RPMI7951 (cell line): ENCODE measurements at regions not wholly inside any gene's neighbourhood (a gene's known extent, or its start where the extent isn't known, plus 50 kb on each side); places are given as distances from the start of the nearest gene placed in this dataset.
"Not testable (repeated sequence)": the region's sequence is repeated elsewhere in the genome, so short reads cannot be mapped to it uniquely, and the experiment has no call there.

Experiments used
- DNase-seq: peaks from one replicate; pipeline ENCODE4 v3.0.0-alpha.2; 2012; ENCODE audit warnings: low read depth

DNA sequence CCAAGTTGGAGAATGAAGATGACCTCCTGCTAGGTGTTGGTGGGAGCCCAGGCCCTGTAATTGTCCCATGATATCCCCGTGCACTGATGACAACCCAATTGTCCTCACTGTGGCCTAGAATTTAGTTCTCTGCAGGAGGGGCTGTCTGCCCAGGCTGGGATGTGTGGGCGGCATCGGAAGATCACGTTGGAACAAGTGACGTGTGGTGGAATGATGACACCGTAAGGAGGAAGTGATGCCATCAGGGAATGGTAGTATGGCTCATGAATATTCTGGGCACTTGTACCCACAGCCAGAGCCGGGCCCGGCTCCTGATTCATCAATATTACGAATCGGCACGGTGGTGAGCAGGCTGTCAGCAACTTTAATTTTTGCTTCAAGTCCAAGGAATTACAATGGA lies 111.6 kb downstream of the MIAT start:
- DNase-seq = no peak

DNA sequence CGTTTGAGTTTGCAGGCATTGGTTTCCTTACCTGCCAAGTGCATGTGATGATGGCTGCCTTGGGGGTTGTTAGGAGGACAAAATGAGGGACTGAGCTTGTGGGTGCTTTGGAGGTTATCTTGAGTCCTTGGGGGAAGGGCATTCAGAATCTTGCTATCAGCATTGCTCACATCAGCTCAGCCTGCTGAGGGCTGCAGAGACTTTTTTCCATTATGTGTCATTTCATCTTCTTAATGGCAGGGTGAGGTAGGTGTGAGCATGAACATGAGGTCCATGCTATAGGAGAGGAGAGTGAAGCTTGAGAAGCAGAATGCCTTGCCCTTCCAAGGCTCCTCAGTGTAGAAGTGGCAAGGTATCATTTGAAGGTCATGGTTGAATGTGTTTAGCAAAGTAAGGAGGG lies 112.3 kb downstream of the MIAT start:
- no peak for DNase-seq

DNA sequence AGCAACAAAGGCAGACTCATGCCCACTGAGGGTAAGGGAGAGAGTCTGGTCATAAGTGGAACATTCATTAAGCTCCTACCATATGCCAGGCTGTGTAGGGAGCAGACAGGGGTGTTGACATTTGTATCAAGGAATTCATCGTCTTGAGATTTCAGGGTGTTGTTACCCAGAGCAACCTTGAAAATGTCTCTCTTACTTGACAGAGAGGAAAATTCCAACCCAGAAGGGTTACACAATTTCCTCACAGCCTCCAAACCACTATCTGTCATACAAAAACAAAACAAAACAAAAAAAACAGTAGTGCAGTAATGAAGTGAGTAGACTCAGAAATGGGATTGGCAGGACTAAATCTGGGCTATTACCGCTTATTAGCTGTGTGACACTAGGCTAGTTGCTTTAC lies 113.2 kb downstream of the MIAT start:
- DNase-seq = peak; percentile 42

DNA sequence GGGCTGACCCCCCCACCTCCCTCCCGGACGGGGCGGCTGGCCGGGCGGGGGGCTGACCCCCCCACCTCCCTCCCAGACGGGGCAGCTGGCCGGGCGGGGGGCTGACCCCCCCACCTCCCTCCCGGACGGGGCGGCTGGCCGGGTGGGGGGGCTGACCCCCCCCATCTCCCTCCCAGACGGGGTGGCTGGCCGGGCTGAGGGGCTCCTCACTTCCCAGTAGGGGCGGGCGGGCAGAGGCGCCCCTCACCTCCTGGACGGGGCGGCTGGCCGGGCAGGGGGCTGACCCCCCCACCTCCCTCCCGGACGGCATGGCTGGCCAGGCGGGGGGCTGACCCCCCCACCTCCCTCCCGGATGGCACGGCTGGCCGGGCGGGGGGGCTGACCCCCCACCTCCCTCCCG lies 115.7 kb downstream of the MIAT start:
- DNase-seq = not testable (repeated sequence)

DNA sequence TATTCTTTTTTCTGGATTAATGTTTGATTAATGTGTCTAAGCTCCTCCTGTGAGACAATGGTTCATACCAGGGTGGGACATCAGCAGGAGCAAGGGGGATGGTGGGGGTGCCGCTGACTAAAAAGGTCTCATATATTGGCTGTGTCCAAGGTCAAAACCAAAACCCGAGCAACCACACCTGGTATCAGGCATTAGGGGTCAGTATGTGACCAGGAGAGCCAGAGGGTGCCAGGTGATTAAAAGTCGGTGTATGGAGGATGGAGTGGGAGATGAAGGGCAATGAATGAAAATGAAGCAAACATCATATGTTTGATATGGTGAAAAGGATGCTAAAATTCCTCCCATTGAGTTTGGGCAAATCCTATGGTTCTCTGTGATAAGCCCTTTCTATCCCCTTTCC lies 118.0 kb downstream of the MIAT start:
- DNase-seq = no peak

DNA sequence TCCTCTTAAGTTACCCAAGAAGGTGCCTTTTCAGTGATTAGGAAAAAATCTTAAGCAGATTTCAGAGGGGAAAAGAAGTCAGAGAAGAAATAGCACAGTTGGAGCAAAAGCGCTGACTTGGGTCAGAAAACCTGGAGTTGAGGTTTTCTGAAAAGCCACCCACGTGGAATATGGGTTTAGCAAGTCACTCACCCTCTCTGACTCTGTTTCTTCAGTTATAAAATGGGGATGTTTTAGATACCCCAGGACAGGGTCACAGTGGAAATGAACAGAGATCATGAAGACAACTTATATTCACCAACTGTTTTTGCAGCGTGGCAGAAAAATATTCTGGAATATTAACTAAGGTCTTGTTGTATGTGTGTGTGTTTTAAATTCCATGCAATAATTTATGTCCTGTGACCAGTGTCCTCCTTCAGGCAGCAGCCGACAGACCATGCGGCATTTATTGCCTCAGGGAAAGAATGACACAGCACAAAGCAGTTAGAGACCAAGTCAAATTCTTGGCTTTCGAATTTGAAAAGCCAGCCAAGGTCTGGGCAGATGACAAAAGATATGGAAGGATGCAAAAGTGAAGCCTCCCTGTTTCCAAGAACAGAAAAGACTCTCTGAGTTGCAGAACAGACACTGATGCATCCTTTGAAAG lies 119.9 kb downstream of the MIAT start:
- DNase-seq = peak; percentile 83

DNA sequence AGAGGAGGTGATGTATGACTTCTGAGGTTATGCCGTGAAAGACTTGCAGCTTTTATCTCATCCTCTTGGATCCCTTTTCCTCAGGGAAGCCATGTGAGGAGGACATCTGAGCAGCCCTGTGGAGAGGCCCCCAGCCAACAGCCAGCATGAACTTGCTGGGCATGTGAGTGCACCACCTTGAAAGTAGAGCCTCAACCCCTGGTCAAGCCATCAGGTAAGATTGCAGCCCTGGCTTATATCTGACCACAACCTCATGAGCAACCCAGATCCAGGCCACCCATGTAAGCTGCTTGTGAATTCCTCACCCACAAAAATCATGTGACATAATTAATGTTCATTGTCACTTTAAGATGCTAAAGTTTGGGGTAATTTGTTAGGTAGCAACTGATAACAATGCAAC lies 121.0 kb downstream of the MIAT start:
- DNase-seq = no peak

DNA sequence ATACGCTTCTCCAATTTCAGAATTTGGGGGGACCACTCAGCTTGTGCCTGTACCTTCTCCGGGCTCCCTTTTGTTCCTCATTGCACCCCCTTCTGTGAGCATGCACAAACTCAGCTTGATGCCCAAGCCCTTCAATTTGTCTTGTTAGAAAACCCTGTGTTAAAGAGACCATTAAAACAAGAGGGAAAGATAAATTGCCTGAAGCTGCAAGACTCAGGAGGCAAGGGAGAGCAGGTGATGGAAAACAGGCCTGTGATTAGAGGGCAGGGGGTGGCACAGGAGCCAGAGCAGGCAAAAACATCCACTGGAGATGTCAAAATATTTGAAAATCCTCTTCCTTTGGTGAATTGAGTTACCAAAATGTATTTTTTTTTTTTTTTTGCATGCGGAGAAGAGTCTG lies 121.7 kb downstream of the MIAT start:
- DNase-seq = no peak

DNA sequence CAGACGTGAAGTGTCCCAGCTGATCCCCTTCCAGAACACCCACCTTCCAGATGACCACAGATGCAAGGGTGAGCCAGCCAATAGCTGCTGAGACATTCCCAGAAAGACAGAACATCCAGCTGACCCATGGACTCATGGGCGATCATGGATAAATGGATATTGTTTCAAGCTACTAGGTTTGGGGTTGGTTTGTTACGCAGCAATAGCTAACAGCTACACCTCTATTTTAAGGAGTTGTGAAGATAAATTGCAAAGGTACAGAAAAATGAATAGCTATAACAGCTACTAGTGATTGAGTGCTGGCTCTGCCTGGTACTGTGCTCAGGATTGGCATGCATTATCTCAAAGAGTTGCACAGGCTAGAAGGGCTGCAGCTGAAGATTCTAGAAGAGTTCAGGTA lies 122.5 kb downstream of the MIAT start:
- DNase-seq = no peak

DNA sequence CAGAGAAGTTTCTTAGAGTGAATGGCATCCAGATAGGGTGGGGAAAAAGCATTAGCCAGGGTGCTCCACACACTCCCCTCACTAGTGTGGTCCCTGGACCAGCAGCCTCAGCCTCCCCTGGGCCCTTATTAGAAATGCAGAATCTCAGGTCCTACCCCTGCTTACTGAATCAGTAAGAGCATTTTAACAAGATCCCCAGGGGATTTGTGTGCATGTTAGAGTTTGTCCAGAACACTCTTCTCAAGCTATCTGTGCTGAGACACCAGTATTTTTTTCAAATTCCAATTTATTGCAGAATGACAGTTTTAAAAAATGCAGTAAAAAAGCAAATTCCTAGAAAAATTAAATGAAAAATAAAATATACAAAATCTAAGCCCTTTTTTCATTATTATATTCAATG lies 123.1 kb downstream of the MIAT start:
- no peak for DNase-seq

DNA sequence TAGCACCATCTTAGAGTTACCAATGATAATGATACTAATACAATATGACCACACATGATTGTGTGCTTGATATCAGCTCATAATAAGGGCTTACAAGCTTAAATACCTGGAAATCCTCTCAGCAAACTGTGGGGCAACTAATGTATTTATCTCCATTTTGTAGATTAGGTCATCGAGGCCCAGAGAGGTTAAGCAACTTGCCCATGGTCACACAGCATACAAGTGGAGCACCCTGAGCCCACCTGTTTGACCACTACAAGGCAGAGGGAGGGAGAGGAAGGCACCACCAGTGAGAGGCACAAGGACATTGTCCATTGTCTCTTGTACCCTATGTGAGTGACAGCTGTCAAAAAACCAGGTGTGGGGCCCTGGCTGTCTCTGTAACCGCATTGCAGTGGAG lies 123.7 kb downstream of the MIAT start:
- no peak for DNase-seq

DNA sequence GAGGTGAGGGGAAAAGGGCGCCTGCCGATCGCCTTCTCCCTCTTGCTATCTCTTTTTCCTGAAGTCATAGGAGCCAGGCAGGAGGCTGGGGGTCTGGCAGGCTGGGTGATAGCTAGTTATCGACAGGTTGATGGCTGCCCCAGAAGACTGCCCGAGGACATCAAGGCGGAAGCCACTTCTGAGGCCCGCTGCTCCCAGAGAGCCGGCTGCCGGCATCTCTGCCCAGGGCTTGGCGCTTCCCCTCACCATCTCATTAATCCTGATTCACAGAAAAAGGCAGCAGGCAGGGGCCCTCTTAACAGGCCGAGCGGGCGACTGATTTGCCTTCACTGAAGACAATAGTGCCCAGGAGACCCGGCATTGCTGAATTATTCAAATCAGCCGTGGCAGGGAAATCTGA lies 124.2 kb downstream of the MIAT start:
- no peak for DNase-seq

DNA sequence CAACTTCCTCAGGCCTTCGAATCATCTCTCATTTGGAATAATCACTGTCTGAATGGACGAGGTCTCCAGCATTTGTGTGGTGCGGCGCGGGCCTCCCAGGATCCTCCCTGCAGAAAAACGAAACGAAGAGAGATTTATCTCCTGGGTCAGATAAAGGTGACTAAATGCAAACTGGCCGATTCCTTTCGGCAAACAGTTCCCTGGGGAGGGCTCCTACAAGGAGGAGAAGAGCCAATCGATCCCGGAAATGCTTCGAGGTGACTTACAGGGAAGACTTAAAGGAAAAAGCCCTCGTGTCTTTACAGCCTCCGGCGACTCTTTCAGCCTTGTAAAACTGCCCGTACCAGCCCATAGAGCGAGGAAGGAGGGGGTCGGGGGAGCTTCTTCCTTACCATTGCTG lies 126.5 kb downstream of the MIAT start:
- DNase-seq = no peak

DNA sequence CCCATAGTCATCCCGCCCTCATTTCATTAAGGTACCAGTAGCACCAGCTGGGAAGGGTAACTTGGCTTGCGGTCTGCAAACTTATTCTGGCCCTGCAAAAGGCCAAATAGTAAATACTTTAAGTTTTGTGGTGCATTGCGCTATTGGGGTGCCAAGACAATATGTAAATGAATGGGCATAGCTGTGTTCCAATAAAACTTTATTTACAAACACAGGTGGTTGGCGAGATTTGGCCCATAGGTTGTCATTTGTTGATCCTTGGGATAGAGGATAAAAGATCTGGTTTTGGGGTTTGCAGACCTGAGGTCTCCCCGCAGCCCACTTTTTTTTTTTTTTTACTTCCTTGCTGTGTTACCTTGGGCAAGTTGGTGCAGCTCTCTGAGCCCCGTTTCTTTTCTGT lies 127.4 kb downstream of the MIAT start:
- DNase-seq = no peak

DNA sequence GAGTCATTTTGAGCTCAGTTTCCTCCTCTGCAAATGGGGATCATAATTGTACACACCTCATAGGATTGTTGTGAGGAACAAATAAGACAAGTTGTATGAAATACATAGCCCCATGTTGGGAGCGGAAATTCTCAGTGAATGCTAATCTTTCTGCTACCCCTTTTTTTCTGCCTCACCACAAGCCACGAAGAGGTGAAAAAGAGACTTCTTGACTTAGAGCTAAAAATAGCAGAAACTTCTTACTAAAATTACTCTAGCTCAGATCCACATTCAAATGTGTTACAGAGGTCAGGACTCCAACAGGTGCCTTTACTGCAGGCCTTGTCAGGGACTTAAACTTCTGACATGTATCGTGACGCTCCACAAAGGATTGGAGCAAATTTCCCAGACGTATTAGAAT lies 128.5 kb downstream of the MIAT start:
- DNase-seq = no peak

DNA sequence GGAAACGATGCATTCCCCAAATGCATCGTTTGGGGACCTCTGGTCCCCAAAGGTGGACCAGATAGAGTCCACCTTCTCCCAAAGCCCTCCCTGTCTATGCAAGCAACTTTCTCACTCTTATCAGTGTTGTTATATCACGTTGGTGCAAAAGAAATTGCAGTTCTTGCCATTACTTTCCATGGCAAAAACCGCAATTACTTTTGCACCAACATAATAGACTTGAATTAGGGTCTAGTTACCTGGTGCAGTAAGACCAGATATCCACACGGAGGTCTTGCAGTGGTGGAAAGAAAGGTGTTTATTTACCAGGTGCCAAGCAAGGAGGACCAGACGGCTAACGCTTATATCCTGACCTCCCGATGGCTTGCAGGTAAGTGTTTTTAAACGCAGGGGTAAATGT lies 129.0 kb downstream of the MIAT start:
- no peak for DNase-seq

DNA sequence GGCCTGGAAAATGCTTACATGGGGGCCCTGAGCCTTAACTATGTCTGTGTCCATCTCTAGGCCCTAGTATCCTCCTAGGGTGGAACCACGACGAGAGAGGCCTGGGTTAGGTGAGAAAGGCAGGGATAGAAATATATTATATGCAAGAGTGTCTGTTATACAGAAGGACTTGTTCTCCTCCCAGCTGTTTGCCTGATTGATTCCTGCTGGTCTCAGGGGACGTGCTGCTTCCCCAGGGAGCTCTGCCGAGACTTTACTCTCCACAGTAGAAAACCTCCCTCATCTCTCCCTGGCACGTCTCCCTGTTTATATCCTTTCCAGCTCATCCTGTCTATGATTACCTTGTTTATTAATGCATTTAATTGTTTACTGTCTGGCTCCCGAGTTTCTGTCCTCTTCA lies 132.6 kb downstream of the MIAT start:
- DNase-seq = no peak

DNA sequence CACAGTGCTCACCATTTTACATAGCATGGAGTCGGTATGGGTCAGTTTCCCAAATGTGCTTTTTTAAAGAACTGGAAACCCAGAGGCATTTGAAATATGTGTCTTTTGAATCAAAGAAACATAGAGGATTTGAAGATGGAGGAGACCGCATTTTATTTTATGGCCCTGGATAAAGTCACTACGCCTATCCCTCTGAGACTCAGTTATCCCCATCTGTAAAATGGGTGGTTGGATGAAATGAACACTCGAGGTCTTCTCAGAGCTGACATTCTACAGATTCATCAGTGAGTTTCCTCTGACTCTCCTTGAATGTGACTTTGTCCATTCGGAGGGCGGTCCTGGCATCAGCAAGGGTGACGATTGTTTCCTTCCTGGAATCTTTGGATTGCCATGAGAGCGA lies 135.1 kb downstream of the MIAT start:
- no peak for DNase-seq

DNA sequence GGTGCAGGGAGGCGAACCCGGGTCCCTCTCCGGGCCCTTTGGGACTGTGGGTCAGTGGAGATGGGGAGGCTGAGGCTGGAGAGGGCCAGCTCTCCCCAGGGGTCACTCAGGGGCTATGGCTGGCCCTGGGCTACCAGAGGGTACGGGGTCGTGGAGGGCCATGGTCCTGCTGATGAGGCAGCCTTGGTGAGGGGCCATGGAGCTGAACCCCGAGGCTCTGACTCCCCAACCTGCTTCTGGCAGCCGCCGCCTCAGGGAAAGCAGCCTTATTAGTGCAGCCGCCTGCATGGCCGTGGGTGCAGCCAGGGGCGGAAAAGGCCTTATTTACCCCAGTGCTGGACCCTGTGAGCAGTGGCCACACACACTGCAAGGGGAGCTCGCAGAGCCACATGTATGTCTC lies 139.4 kb downstream of the MIAT start:
- no peak for DNase-seq

DNA sequence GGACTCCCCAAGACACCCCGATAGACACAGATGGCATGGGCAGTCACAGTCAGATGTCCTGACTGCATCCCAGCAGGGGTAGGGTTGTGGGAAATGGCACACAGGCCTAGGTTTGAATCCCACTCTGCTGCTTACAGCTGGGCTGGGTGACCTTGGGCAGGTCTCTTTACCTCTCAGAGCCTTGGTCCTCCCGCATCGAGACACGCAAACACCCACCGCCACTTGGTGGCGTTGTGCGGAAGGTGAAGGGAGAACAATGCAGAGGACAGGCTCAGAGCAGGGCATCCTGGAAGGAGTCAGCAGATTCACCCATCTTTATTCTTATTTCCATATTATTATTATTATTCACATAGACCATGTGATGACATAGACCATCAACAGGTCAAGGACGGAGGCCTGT lies 140.5 kb downstream of the MIAT start:
- DNase-seq = no peak

DNA sequence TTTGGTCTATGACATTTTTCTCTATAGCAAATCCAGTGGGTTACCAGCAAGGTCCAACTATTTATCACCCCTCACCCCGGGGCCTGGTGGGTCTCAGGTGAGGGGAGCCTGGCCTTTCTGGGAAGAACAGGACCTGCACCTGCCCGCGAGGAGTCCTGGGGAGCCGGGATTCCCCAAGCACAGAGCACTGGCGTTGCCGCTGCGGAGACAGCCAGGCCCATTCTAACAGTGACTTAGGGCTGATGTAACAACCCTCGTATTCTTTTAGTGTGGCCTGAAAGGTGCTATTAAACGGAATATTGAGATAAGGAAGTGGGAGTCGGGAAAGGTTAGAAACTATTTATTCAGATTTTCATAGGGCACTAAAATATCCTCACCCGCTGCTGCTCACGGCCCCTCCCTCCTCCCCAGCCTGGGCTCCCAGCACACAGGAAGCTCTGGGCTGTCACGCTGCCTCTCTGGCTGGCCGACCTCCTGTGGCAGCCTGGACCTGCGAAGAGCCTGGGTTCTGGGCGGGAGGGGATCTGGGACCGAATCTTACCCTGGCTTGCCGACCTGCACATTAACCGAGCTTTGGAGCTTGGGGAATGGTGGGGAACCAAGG lies 141.2 kb downstream of the MIAT start:
- DNase-seq = no peak

DNA sequence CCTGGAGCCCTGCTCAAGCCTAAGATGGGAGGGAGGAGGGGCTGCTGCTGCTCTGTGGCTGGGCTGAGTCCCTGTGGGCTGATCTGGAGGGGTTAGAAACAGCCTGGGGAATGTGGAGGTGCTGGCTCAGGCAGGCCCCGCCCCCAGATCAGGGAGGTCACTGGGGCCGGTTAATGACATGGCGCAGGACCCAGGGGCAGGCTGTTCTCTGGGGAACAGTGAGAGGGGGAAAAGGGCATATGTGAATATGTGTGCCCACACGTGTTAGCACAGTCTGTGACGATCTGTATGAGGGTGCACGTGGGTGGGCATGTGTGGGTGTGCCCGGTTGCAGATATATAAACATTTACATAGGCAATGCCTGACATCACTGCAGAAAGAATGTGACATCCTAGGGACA lies 143.5 kb downstream of the MIAT start:
- DNase-seq = no peak

DNA sequence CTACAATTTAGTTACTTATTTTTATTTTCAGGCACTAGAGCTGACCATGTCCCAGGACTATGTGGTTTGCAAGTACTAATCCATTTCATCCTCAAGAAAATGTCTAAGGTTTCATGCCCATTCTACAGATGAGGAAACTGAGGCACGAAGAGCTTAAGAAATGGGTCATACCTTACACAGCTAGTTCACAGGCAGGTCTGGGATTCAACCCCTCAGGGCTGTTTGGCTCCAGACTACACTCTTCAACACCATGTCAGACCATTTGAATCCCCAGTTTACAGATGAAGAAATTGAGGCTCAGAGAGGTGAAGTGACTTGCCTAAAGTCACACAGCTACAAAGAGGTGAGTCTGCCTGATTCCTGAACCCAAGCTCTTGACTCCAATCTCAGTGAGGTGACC lies 144.1 kb downstream of the MIAT start:
- DNase-seq = no peak

DNA sequence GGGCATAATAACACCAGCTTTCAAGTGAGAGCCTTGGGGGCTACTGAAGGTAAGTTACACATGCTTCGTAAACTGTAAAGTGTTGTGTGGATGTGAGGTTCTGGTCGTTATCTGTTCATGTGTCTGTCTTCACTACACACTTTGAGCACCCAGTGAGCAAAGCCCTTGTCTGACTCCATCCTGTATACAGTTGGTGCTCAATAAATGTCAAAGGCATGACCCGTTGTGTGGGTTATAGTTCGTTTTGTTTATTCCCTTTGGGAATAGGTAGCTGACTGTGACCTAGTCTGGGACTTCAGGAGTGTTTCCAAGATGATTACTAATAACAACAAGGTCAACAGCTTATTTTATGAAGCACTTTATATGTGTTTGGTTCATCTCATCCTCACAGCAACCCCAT lies 146.9 kb downstream of the MIAT start:
- DNase-seq = no peak
